Loucy (cell line): ENCODE measurements at regions not wholly inside any gene's neighbourhood (a gene's known extent, or its start where the extent isn't known, plus 50 kb on each side); places are given as distances from the start of the nearest gene placed in this dataset.

ENCODE experiments used
- H2AFZ ChIP-seq: fragments of 200-600 bp; sonication (generic); 2 replicates; pipeline ENCODE4 v1.6.0; 2016; ENCODE audit warnings: antibody characterized with exemption, mild to moderate bottlenecking, low read length, moderate library complexity
- H3F3A ChIP-seq: fragments of 200-600 bp; 2 replicates; pipeline ENCODE4 v1.6.0; 2016; ENCODE audit warnings: antibody characterized with exemption, low read depth, mild to moderate bottlenecking
- H3K27me3 ChIP-seq: fragments of 200-600 bp; sonication (generic); 2 replicates; pipeline ENCODE4 v1.6.1; 2014; ENCODE audit warnings: low read length, mild to moderate bottlenecking; ENCODE audit not compliant: insufficient read depth, poor library complexity, severe bottlenecking
- H3K36me3 ChIP-seq: fragments of 200-600 bp; sonication (generic); 2 replicates; pipeline ENCODE4 v1.6.1; 2016; ENCODE audit warnings: low read length; ENCODE audit not compliant: insufficient read depth
- H3K4me1 ChIP-seq: fragments of 200-600 bp; sonication (generic); 2 replicates; pipeline ENCODE4 v1.5.1; 2014; ENCODE audit warnings: low read length, mild to moderate bottlenecking; ENCODE audit not compliant: insufficient read depth, poor library complexity, severe bottlenecking
- H3K4me2 ChIP-seq: fragments of 200-600 bp; sonication (generic); 2 replicates; pipeline ENCODE4 v1.6.0; 2014; ENCODE audit warnings: antibody characterized with exemption, low read length, low read depth, mild to moderate bottlenecking; ENCODE audit not compliant: poor library complexity, severe bottlenecking
- H3K4me3 ChIP-seq: fragments of 200-600 bp; sonication (generic); 2 replicates; pipeline ENCODE4 v1.5.1; 2014; ENCODE audit warnings: low read length, mild to moderate bottlenecking, mixed read lengths; ENCODE audit not compliant: poor library complexity, severe bottlenecking
- H3K79me2 ChIP-seq: fragments of 200-600 bp; sonication (generic); 2 replicates; pipeline ENCODE4 v1.6.1; 2014; ENCODE audit warnings: low read length; ENCODE audit not compliant: insufficient read depth
- H3K9ac ChIP-seq: fragments of 200-600 bp; sonication (generic); 2 replicates; pipeline ENCODE4 v1.6.0; 2014; ENCODE audit warnings: mild to moderate bottlenecking, low read depth, low read length, moderate library complexity; ENCODE audit not compliant: poor library complexity, severe bottlenecking
- H3K9me2 ChIP-seq: fragments of 200-600 bp; sonication (generic); replicated peaks from 2 replicates; pipeline ENCODE4 v1.6.1; 2016; ENCODE audit warnings: low read depth, low read length, mixed read lengths
- H3K9me3 ChIP-seq: fragments of 200-600 bp; sonication (generic); 2 replicates; pipeline ENCODE4 v1.6.1; 2014; ENCODE audit warnings: mild to moderate bottlenecking, antibody characterized with exemption, low read length, low read depth; ENCODE audit not compliant: insufficient read depth
- H4K20me1 ChIP-seq: fragments of 200-600 bp; sonication (generic); 2 replicates; pipeline ENCODE4 v1.6.0; 2014; ENCODE audit warnings: antibody characterized with exemption, low read length, mild to moderate bottlenecking; ENCODE audit not compliant: insufficient read depth, poor library complexity, severe bottlenecking
- EZH2phosphoT487 ChIP-seq: fragments of 200-600 bp; IDR thresholded peaks from 2 replicates; pipeline ENCODE4 v1.6.1; 2018; ENCODE audit warnings: antibody characterized with exemption, mild to moderate bottlenecking, moderate library complexity, borderline replicate concordance
- TF ChIP-seq, protein P1 (sequence below): fragments of 200-600 bp; sonication (generic); conservative IDR thresholded peaks from 2 replicates; pipeline ENCODE4 v1.5.1; 2014; ENCODE audit warnings: mild to moderate bottlenecking, antibody characterized with exemption, low read length

DNA sequence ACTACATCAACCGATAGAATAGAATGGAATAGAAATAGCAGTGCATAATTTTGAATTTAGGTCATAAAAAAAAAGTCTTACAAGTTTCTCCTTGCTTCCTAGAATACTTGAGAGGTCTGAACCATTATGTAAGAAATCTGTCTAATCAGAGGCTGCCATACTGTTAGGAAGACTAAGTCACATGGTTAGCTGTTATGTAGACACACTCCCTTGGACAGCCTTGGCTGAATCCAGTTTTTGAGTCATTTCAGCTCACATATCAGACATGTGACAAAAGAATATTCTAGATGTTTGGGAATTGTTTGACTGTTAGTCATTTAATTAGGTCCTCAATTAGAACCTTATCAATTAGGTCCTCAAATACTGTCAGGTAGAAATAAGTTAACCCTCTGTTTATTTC is 1601.4 kb downstream of the GRIK2 start:
- Histone ChIP-seq H3K79me2 (no peaks in the 10 kb centered on the region), H3F3A (no peaks in the 10 kb centered on the region), H3K4me3 (no peak overlapping the region), H3K4me2 (no peak overlapping the region), H3K36me3 (no peaks in the 10 kb centered on the region), H3K27me3 (no peaks in the 10 kb centered on the region), H3K9ac (no peak overlapping the region), H2AFZ (no peak overlapping the region), H3K4me1 (no peaks in the 10 kb centered on the region), H3K9me3 (no peaks in the 10 kb centered on the region), H3K9me2 (no peaks in the 10 kb centered on the region), H4K20me1 (no peaks in the 10 kb centered on the region)
- no peak for TF ChIP-seq EZH2phosphoT487
- TF ChIP-seq, protein P1, sequence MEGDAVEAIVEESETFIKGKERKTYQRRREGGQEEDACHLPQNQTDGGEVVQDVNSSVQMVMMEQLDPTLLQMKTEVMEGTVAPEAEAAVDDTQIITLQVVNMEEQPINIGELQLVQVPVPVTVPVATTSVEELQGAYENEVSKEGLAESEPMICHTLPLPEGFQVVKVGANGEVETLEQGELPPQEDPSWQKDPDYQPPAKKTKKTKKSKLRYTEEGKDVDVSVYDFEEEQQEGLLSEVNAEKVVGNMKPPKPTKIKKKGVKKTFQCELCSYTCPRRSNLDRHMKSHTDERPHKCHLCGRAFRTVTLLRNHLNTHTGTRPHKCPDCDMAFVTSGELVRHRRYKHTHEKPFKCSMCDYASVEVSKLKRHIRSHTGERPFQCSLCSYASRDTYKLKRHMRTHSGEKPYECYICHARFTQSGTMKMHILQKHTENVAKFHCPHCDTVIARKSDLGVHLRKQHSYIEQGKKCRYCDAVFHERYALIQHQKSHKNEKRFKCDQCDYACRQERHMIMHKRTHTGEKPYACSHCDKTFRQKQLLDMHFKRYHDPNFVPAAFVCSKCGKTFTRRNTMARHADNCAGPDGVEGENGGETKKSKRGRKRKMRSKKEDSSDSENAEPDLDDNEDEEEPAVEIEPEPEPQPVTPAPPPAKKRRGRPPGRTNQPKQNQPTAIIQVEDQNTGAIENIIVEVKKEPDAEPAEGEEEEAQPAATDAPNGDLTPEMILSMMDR: no peak

DNA sequence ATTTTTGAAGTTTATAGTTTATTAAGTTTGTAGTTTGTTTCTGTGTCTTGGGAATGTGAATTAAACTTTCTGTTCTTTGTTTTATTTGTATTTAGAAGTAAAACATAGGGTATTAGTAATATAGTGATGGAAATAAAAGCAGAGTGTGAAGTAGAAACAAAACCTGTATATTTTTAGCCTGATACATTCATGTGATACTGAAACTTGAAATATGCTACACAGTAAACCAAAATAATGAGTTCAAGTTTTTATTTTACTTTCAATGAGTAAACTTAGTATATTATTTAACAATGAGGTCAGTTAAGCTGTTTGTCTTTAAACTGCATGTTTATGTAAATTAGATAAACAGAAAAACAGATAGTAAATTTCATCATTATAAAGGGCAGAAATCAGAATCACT is 1592.6 kb downstream of the GRIK2 start:
- H3K27me3 ChIP-seq: no peaks in the 10 kb centered on the region
- H3F3A ChIP-seq: no peaks in the 10 kb centered on the region
- H3K4me3 ChIP-seq: no peak overlapping the region
- no peaks in the 10 kb centered on the region for H3K79me2 ChIP-seq
- H3K9me3 ChIP-seq: no peaks in the 10 kb centered on the region
- H2AFZ ChIP-seq: no peak overlapping the region
- no peaks in the 10 kb centered on the region for H3K4me1 ChIP-seq
- no peak overlapping the region for H3K4me2 ChIP-seq
- no peak overlapping the region for H3K9ac ChIP-seq
- H3K9me2 ChIP-seq: no peaks in the 10 kb centered on the region
- no peaks in the 10 kb centered on the region for H3K36me3 ChIP-seq
- no peak for TF ChIP-seq EZH2phosphoT487
- TF ChIP-seq, protein P1: no peak
- H4K20me1 ChIP-seq: no peaks in the 10 kb centered on the region

DNA sequence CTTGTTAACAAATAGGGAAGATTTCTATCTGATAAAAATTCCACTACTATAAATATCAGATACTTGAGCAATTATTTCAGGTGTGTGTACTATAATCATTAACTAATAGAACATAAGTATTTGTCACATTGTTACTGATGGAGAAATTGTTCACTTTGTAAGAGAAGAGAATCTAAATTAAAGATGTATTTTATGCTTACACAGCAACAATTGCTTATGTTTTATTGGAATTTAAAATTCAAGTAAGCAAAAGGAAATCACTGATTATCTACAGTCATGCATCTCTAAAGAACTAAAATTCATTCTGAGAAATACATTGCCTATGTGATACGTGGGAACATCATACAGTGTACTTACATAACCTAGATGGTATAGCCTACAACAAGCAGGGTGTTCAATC is 1590.8 kb downstream of the GRIK2 start:
- no peaks in the 10 kb centered on the region for H3K79me2 ChIP-seq
- H3K4me1 ChIP-seq: no peaks in the 10 kb centered on the region
- H3K36me3 ChIP-seq: no peaks in the 10 kb centered on the region
- H3K9ac ChIP-seq: no peak overlapping the region
- no peaks in the 10 kb centered on the region for H3K9me2 ChIP-seq
- TF ChIP-seq EZH2phosphoT487: no peak
- TF ChIP-seq, protein P1: no peak
- H3F3A ChIP-seq: no peaks in the 10 kb centered on the region
- H3K27me3 ChIP-seq: no peaks in the 10 kb centered on the region
- H3K4me3 ChIP-seq: no peak overlapping the region
- no peaks in the 10 kb centered on the region for H4K20me1 ChIP-seq
- no peak overlapping the region for H3K4me2 ChIP-seq
- H2AFZ ChIP-seq: no peak overlapping the region
- no peaks in the 10 kb centered on the region for H3K9me3 ChIP-seq
